Right kidney (tissue), 1 donor: ENCODE measurements at regions not wholly inside any gene's neighbourhood (a gene's known extent, or its start where the extent isn't known, plus 50 kb on each side); places are given as distances from the start of the nearest gene placed in this dataset.
"Not testable (repeated sequence)": the region's sequence is repeated elsewhere in the genome, so short reads cannot be mapped to it uniquely, and the experiment has no call there.

ENCODE experiments used
- DNase-seq: peaks from one replicate; pipeline ENCODE4 v3.0.0-alpha.2; 2016

DNA sequence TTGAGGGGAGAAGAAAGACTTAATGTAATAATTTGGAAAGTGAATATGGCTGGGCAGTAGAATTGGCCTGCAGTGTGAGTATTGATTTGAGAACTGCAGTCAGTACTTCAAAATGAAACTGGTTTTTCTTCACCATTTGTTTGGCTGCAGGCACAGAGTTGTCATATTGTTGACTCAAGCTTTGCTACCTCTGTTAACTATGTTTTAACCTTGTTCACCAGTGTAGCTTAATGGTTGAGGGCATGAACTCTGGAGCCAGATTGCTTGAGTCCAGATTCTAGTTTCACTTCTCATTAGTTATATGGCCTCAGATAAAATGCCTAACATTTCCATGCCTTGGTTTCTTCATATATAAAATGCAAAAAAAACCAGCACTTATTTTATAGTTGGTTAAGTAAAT lies 64.1 kb downstream of the CFAP44 start:
- no peak for DNase-seq

DNA sequence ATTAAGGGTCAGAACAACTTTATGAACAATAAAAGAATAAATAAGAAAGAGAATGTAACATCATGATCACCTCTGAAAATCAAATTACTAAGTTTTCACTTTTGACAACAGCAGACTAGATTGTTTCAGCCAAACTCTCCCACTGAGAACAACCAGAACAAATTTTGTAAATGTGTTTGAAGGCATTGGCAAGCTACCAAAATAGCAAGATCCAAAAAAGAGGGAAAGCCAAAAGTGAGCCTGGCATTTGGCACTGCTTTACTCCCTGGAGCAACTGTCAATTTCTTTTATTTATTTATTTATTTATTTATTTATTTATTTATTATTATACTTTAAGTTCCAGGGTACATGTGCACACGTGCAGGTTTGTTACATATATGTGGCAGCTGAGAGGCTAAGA lies 67.2 kb downstream of the CFAP44 start:
- DNase-seq: no peak

DNA sequence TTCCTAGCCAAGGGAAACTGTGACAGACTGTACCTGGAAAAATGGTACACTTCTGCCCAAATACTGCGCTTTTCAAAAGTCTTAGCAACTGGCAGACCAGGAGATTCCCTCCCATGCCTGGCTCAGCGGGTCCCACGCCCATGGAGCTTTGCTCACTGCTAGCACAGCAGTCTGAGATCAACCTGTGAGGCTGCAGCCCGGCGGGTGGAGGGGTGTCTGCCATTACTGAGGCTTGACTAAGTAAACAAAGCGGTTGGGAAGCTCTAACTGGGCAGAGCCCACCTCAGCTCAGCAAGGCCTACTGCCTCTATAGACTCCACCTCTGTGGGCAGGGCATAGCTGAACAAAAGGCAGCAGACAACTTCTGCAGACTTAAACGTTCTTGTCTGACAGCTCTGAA lies 74.5 kb downstream of the CFAP44 start:
- peak; percentile 2 for DNase-seq

- DNase-seq: not testable (repeated sequence)
Measured at GRCh38 chr3:113355340-113355739, 86.0 kb downstream of the CFAP44 start.

DNA sequence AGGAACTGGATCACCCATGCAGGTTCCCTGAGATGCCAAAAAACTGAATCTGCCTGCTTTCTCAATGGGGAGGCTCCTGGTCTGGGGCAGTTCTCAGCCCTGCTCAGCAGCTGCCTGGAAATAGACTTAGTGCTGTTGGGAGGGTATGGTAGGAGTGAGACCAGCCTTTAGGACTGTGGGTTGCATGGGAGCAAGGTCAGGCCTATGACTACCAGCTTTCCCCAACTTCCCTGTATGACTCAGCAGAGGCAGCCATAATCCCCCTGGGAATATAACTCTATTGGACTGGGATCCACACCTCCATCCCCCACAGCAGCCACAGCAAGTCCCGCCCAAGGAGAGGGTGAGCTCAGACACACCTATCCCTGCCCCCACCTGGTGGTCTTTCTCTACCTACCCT lies 87.0 kb downstream of the CFAP44 start:
- DNase-seq: no peak

GRCh38 chr3:113353678-113354077 lies 87.6 kb downstream of the CFAP44 start:
- no peak for DNase-seq

GRCh38 chr3:113340785-113341184 lies 100.5 kb downstream of the CFAP44 start:
- no peak for DNase-seq

DNA sequence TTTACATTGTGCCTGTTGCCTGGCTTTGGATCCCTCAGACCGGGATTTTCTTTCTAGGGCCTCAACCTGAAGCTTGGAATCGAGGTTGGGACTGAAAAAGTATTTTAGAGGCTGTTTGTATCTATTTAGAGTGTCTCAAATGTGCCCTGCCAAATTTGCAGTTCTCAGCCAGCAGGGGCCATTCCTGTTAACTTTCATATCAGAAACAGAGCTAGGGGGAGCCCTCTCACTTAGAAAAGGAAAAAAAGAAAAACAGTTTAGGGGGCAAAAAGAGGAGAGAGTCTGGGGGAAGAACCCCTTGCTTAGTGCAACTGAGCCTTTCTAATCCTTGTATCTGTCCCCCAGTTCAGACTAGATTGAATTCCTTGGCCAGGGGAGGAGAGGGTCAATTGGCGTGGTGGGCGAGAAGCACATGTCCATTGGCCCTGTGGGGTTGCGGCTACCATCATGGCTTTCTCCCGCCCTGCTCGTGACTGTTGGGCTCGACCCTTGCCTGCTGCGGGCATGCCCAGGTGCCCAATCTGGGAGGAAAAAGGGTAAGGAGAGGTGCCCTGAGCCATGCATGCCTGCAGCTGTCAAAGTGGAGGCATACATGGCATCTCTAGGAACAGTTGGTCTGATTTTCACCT lies 101.6 kb downstream of the CFAP44 start:
- no peak for DNase-seq
